HUES48 (cell line): ENCODE measurements at regions not wholly inside any gene's neighbourhood (a gene's known extent, or its start where the extent isn't known, plus 50 kb on each side); places are given as distances from the start of the nearest gene placed in this dataset.

Experiments
- H3K27ac ChIP-seq: one replicate; pipeline ENCODE4 v1.7.0; 2013; ENCODE audit warnings: low read depth, low read length, inconsistent platforms
- H3K27me3 ChIP-seq: 2 replicates; pipeline ENCODE4 v1.6.1; 2013; ENCODE audit warnings: mild to moderate bottlenecking, low read length; ENCODE audit not compliant: control insufficient read depth, insufficient read depth
- H3K36me3 ChIP-seq: 2 replicates; pipeline ENCODE4 v1.6.1; 2013; ENCODE audit warnings: low read length; ENCODE audit not compliant: control insufficient read depth, insufficient read depth
- H3K4me1 ChIP-seq: 2 replicates; pipeline ENCODE4 v1.6.1; 2013; ENCODE audit warnings: mild to moderate bottlenecking, low read length; ENCODE audit not compliant: control insufficient read depth, insufficient read depth
- H3K4me3 ChIP-seq: 2 replicates; pipeline ENCODE4 v1.5.1; 2013; ENCODE audit warnings: mild to moderate bottlenecking, low read depth, low read length
- H3K9ac ChIP-seq: 2 replicates; pipeline ENCODE4 v1.6.1; 2013; ENCODE audit warnings: mild to moderate bottlenecking, low read depth, low read length, moderate library complexity
- H3K9me3 ChIP-seq: 2 replicates; pipeline ENCODE4 v1.6.1; 2013; ENCODE audit warnings: low read length; ENCODE audit not compliant: control insufficient read depth, insufficient read depth

GRCh38 chr10:3433988-3434387 lies 261.4 kb upstream of the PITRM1 start:
- Histone ChIP-seq H3K4me3 (no peak overlapping the region), H3K36me3 (no peaks in the 10 kb centered on the region), H3K4me1 (0 out of 2 replicates have a peak, but pooled peaks cover 5% of the 10 kb centered on the region), H3K27ac (no peak overlapping the region), H3K9me3 (0 out of 2 replicates have a peak, but pooled peaks cover 3% of the 10 kb centered on the region), H3K9ac (no peak overlapping the region), H3K27me3 (no peaks in the 10 kb centered on the region)

GRCh38 chr10:3433131-3433530 lies 260.5 kb upstream of the PITRM1 start:
- no peaks in the 10 kb centered on the region for H3K27me3 ChIP-seq
- no peak overlapping the region for H3K9ac ChIP-seq
- no peak overlapping the region for H3K27ac ChIP-seq
- no peak overlapping the region for H3K4me3 ChIP-seq
- 0 out of 2 replicates have a peak, but pooled peaks cover 3% of the 10 kb centered on the region for H3K9me3 ChIP-seq
- H3K36me3 ChIP-seq = no peaks in the 10 kb centered on the region
- 0 out of 2 replicates have a peak, but pooled peaks cover 5% of the 10 kb centered on the region for H3K4me1 ChIP-seq

- H3K9ac ChIP-seq = no peak overlapping the region
- H3K4me1 ChIP-seq = 0 out of 2 replicates have a peak, but pooled peaks cover 5% of the 10 kb centered on the region
- H3K27ac ChIP-seq = no peak overlapping the region
- no peaks in the 10 kb centered on the region for H3K27me3 ChIP-seq
- H3K9me3 ChIP-seq = 0 out of 2 replicates have a peak, but pooled peaks cover 3% of the 10 kb centered on the region
- no peaks in the 10 kb centered on the region for H3K36me3 ChIP-seq
- H3K4me3 ChIP-seq = no peak overlapping the region
These were observed 259.7 kb upstream of the PITRM1 start for GRCh38 chr10:3432081-3432825.

GRCh38 chr10:3430501-3430900 lies 257.9 kb upstream of the PITRM1 start:
- no peak overlapping the region for H3K9ac ChIP-seq
- H3K27ac ChIP-seq = no peak overlapping the region
- H3K4me1 ChIP-seq = no peaks in the 10 kb centered on the region
- H3K27me3 ChIP-seq = no peaks in the 10 kb centered on the region
- H3K9me3 ChIP-seq = 0 out of 2 replicates have a peak, but pooled peaks cover 3% of the 10 kb centered on the region
- no peaks in the 10 kb centered on the region for H3K36me3 ChIP-seq
- no peak overlapping the region for H3K4me3 ChIP-seq

- H3K4me3 ChIP-seq = no peak overlapping the region
- no peak overlapping the region for H3K27ac ChIP-seq
- H3K36me3 ChIP-seq = no peaks in the 10 kb centered on the region
- no peak overlapping the region for H3K9ac ChIP-seq
- H3K4me1 ChIP-seq = no peaks in the 10 kb centered on the region
- no peaks in the 10 kb centered on the region for H3K27me3 ChIP-seq
- 0 out of 2 replicates have a peak, but pooled peaks cover 3% of the 10 kb centered on the region for H3K9me3 ChIP-seq
These were observed 257.1 kb upstream of the PITRM1 start for GRCh38 chr10:3429676-3430075.

- Histone ChIP-seq H3K27me3 (no peaks in the 10 kb centered on the region), H3K27ac (no peak overlapping the region), H3K4me3 (no peak overlapping the region), H3K9me3 (0 out of 2 replicates have a peak, but pooled peaks cover 3% of the 10 kb centered on the region), H3K9ac (no peak overlapping the region), H3K36me3 (no peaks in the 10 kb centered on the region), H3K4me1 (no peaks in the 10 kb centered on the region)
These were observed 256.2 kb upstream of the PITRM1 start for GRCh38 chr10:3428826-3429225.

- H3K27me3 ChIP-seq = no peaks in the 10 kb centered on the region
- H3K27ac ChIP-seq = no peak overlapping the region
- H3K36me3 ChIP-seq = no peaks in the 10 kb centered on the region
- H3K9ac ChIP-seq = no peak overlapping the region
- H3K4me3 ChIP-seq = no peak overlapping the region
- H3K4me1 ChIP-seq = no peaks in the 10 kb centered on the region
- H3K9me3 ChIP-seq = 0 out of 2 replicates have a peak, but pooled peaks cover 3% of the 10 kb centered on the region
These were observed 255.4 kb upstream of the PITRM1 start for GRCh38 chr10:3427950-3428354.

GRCh38 chr10:3427347-3427746 lies 254.8 kb upstream of the PITRM1 start:
- Histone ChIP-seq H3K27me3 (no peaks in the 10 kb centered on the region), H3K9ac (no peak overlapping the region), H3K4me3 (no peak overlapping the region), H3K9me3 (0 out of 2 replicates have a peak, but pooled peaks cover 3% of the 10 kb centered on the region), H3K27ac (no peak overlapping the region), H3K4me1 (no peaks in the 10 kb centered on the region), H3K36me3 (no peaks in the 10 kb centered on the region)

- H3K27me3 ChIP-seq = no peaks in the 10 kb centered on the region
- 0 out of 2 replicates have a peak, but pooled peaks cover 3% of the 10 kb centered on the region for H3K9me3 ChIP-seq
- H3K9ac ChIP-seq = no peak overlapping the region
- H3K36me3 ChIP-seq = no peaks in the 10 kb centered on the region
- no peaks in the 10 kb centered on the region for H3K4me1 ChIP-seq
- H3K27ac ChIP-seq = no peak overlapping the region
- no peak overlapping the region for H3K4me3 ChIP-seq
These were observed 253.7 kb upstream of the PITRM1 start for GRCh38 chr10:3426190-3426845.

GRCh38 chr10:3425716-3426115 lies 253.1 kb upstream of the PITRM1 start:
- Histone ChIP-seq H3K36me3 (no peaks in the 10 kb centered on the region), H3K4me3 (no peak overlapping the region), H3K27ac (no peak overlapping the region), H3K4me1 (no peaks in the 10 kb centered on the region), H3K9ac (no peak overlapping the region), H3K27me3 (no peaks in the 10 kb centered on the region), H3K9me3 (0 out of 2 replicates have a peak, but pooled peaks cover under 1% of the 10 kb centered on the region)

- H3K4me1 ChIP-seq = no peaks in the 10 kb centered on the region
These were observed 252.7 kb upstream of the PITRM1 start for GRCh38 chr10:3425261-3425660.

More at GRCh38 chr10:3425261-3425660, 252.7 kb upstream of the PITRM1 start:
- Histone ChIP-seq H3K9ac (no peak overlapping the region), H3K36me3 (no peaks in the 10 kb centered on the region), H3K4me3 (no peak overlapping the region), H3K27me3 (no peaks in the 10 kb centered on the region), H3K9me3 (no peaks in the 10 kb centered on the region), H3K27ac (no peak overlapping the region)
